GM12875 (cell line): ENCODE measurements at regions not wholly inside any gene's neighbourhood (a gene's known extent, or its start where the extent isn't known, plus 50 kb on each side); places are given as distances from the start of the nearest gene placed in this dataset.

ENCODE experiments used
- H3K4me3 ChIP-seq: one replicate; pipeline ENCODE4 v1.5.1; 2011; ENCODE audit warnings: low read depth, low read length, control low read depth
- TF ChIP-seq, protein P1 (sequence below): IDR thresholded peaks from 2 replicates; pipeline ENCODE4 v1.5.1; 2011; ENCODE audit warnings: low read depth, mild to moderate bottlenecking, control low read depth, inconsistent platforms, low read length, moderate library complexity, borderline replicate concordance; ENCODE audit not compliant: insufficient read depth

DNA sequence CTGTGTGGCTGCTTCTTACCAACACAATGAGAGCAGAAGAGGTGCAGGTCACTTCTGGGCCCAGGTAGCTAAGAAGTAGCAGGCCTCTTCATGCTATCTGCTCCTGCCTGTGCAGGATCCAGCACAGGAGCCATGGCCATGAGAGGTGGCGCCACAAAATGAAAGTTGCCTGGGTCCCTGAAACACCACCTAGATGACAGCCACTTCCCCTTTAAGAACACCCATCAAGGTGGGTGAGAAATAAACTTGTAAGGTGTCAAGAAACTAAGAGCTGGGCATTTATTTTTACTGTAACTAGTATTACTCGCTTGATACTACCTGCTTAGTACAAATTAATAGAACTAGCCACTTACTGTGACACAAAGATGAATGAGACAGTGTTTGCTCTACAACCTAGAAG is 484.6 kb upstream of the TBL1XR1 start:
- TF ChIP-seq, protein P1, sequence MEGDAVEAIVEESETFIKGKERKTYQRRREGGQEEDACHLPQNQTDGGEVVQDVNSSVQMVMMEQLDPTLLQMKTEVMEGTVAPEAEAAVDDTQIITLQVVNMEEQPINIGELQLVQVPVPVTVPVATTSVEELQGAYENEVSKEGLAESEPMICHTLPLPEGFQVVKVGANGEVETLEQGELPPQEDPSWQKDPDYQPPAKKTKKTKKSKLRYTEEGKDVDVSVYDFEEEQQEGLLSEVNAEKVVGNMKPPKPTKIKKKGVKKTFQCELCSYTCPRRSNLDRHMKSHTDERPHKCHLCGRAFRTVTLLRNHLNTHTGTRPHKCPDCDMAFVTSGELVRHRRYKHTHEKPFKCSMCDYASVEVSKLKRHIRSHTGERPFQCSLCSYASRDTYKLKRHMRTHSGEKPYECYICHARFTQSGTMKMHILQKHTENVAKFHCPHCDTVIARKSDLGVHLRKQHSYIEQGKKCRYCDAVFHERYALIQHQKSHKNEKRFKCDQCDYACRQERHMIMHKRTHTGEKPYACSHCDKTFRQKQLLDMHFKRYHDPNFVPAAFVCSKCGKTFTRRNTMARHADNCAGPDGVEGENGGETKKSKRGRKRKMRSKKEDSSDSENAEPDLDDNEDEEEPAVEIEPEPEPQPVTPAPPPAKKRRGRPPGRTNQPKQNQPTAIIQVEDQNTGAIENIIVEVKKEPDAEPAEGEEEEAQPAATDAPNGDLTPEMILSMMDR = no peak
- no peak overlapping the region for H3K4me3 ChIP-seq

DNA sequence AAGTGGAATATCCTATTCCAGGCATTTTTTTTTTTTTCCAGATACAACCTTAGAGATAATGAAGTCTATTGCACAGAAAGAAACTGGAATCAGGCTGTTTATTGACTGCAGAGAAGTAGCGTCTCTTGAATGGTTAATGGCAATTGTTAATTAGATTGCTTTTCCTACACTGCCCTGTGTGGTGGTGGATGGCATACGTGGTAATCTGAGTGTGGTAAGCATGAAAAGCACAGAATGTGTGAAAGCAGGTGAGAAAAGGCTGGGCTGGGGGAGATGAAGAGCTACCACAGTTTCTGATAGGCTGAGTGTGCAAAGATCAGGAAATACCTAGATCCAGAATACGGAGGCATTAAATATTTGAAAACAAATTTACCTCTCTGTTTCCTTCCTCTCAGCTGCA is 486.3 kb upstream of the TBL1XR1 start:
- TF ChIP-seq, protein P1 = no peak
- no peak overlapping the region for H3K4me3 ChIP-seq

DNA sequence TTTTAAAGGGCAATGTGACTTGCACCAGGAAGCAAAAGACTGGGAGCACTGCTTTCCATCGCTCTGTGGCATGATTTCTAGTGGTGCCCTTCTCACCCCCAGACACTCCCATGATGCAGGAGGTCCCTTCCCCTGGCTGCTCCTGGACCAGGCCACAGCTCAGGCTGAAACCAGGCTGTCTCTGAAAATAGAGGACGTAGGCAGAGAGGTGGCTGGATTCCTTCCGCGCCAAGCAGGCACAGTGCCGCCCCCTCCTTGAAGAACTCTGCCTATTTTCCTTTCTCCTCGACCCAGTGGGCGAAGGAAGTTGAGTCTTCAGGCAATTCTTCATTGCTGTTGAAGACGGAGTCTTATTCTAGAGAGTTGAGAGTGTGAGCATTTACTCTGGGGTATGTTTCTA is 489.4 kb upstream of the TBL1XR1 start:
- TF ChIP-seq, protein P1 = no peak
- no peak overlapping the region for H3K4me3 ChIP-seq

DNA sequence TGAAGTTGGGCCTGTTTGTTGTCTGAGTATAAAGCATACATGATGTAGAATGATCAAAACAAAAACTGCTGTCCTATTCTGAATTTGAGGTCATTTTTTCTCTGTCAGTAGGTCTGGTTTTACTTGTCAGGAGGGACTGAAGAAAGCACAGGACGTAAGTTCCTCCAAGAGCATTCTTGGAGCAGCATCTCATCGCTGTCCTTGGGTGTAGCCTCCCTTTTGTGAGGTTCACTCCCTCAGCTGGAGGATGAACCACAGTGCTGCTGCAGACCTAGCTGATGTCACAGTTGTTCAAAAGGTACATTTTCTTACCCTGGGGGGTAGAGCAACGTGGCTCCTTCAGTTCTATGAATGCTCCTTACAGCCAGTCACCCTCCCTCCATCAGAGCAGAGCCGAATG is 490.0 kb upstream of the TBL1XR1 start:
- H3K4me3 ChIP-seq = no peak overlapping the region
- TF ChIP-seq, protein P1 = no peak

DNA sequence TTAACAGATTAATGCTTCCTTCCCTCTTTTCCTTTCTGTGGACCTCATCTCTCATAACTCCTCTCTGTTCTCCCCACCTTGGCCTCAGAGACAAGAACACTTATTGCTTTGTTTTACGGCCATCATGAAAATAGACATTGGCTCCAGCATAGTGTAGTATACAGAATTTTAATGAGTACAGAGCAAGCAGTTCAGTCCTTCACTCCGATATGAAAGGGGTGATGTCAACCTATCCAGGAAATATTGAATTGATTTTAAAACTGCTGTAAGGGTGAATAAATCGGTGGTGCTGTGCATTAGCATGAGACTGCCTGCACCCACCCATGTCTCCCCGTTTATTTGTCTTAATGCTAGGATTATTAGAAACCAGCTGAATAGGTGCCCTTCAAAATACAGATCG is 490.9 kb upstream of the TBL1XR1 start:
- no peak overlapping the region for H3K4me3 ChIP-seq
- TF ChIP-seq, protein P1 = no peak

DNA sequence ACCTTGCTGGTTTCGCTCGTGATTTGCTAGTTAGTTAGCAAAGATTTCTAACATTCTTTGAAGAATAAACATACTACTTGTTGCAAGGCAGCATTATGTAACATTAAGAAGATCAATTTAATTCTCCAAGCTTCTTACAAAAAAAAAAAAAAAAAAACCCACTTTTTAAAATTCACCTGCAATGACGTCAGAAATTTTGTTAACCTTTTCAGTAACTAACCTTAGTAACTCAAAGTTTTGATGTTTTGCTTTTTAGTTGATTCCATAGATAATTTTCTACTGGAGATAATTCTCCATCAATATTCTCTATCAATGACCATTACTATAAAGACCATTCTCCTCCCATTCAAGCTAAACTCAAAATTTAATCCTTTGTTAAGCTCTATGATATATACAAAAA is 491.8 kb upstream of the TBL1XR1 start:
- TF ChIP-seq, protein P1 = no peak
- H3K4me3 ChIP-seq = no peak overlapping the region

DNA sequence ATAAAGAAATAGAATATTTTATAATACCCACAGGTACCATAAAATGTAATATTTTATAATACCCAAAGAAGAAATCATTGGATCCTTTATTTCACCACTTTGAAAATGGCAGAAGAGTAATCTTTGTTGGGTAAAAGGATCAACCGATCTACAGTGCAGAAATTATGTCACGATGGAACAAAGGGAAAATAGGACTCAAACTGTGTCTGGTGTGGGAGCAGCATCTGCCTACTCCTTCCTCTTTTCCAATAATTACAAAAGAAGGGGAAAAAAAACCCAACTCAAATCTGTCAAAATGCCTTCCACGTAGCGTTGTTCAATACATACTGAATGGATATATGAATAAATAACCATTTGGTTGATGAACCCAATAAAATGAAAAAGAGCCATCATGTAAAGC is 492.6 kb upstream of the TBL1XR1 start:
- no peak overlapping the region for H3K4me3 ChIP-seq
- TF ChIP-seq, protein P1 = no peak
